Muscle of leg (tissue), 3 donors: ENCODE measurements at regions not wholly inside any gene's neighbourhood (a gene's known extent, or its start where the extent isn't known, plus 50 kb on each side); places are given as distances from the start of the nearest gene placed in this dataset.
"Not testable (repeated sequence)": the region's sequence is repeated elsewhere in the genome, so short reads cannot be mapped to it uniquely, and the experiment has no call there.

Experiments used
- DNase-seq: peaks from one replicate; pipeline ENCODE4 v3.0.0; 2013
- H3K27ac ChIP-seq: one replicate; pipeline ENCODE4 v1.5.1; 2013; ENCODE audit warnings: mild to moderate bottlenecking, low read length, control low read depth
- H3K27me3 ChIP-seq: one replicate; pipeline ENCODE4 v1.6.1; 2013; ENCODE audit warnings: low read length; ENCODE audit not compliant: control insufficient read depth, insufficient read depth
- H3K36me3 ChIP-seq: one replicate; pipeline ENCODE4 v1.6.1; 2013; ENCODE audit warnings: low read length; ENCODE audit not compliant: control insufficient read depth, insufficient read depth
- H3K4me1 ChIP-seq: one replicate; pipeline ENCODE4 v1.6.1; 2013; ENCODE audit warnings: low read length; ENCODE audit not compliant: control insufficient read depth, insufficient read depth
- H3K4me3 ChIP-seq: one replicate; pipeline ENCODE4 v1.5.1; 2013; ENCODE audit warnings: low read length, control low read depth
- H3K9me3 ChIP-seq: replicated peaks from 2 replicates; pipeline ENCODE4 v1.6.1; 2013; ENCODE audit warnings: low read depth, low read length; ENCODE audit not compliant: control insufficient read depth
- WGBS: methylation state at CpG from one replicate; pipeline ENCODE4 v1.1.5; 2013; ENCODE audit warnings: missing lambda C conversion rate; ENCODE audit not compliant: insufficient coverage; 5-methylcytosine and 5-hydroxymethylcytosine counted together

DNA sequence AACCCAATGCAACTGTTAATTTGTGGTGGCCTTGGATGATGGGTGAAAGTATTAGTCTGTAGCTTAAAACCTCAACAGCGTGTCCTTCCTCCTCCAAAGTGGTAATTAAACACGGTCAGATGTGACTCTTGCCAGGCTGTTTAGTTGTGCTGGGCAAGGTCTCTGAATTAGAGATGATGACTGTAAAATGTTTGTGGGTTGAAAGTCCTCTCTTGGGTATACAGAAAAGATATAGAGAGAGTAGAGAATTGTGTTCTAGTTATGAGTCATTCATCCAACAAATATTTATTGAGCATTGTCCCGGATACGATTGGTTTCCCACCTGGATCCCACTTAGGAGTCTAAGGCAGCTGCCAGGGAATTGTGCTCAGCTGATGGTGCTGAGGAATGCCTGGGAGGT is 343.7 kb downstream of the NPIPA7 start:
- not testable (repeated sequence) for H3K36me3 ChIP-seq, H3K27me3 ChIP-seq, DNase-seq, H3K9me3 ChIP-seq, H3K4me3 ChIP-seq, H3K4me1 ChIP-seq, H3K27ac ChIP-seq
- WGBS = no CpG with 5 or more reads among the region's 4 CpGs

GRCh38 chr16:16723819-16724519 is 345.0 kb downstream of the NPIPA7 start:
- H3K4me1 ChIP-seq, H3K4me3 ChIP-seq, H3K27me3 ChIP-seq, H3K27ac ChIP-seq, DNase-seq, H3K9me3 ChIP-seq, H3K36me3 ChIP-seq: not testable (repeated sequence)
- no CpG with 5 or more reads among the region's 6 CpGs for WGBS

DNA sequence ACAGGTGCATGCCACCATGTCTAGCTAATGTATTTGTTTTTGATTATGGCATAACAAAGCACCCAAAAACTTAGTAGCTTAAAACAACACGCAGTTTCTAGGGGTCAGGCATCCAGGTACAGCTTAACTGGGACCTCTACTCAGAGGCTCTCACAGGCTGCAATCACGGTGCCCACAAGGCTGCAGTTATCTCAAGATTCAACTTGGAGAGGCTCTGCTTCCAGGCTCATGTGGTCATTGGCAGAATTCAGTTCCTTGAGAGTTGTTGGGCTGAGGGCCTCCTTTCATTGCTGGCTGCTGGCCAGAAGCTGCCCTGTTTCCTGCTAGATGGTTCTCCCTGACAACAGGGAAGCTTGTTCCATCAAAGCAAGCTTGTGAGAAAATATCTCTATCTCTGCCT is 348.1 kb downstream of the NPIPA7 start:
- H3K27ac ChIP-seq, H3K4me1 ChIP-seq, H3K36me3 ChIP-seq, H3K27me3 ChIP-seq, H3K4me3 ChIP-seq, H3K9me3 ChIP-seq, DNase-seq: not testable (repeated sequence)
- no CpG with 5 or more reads among the region's 2 CpGs for WGBS

DNA sequence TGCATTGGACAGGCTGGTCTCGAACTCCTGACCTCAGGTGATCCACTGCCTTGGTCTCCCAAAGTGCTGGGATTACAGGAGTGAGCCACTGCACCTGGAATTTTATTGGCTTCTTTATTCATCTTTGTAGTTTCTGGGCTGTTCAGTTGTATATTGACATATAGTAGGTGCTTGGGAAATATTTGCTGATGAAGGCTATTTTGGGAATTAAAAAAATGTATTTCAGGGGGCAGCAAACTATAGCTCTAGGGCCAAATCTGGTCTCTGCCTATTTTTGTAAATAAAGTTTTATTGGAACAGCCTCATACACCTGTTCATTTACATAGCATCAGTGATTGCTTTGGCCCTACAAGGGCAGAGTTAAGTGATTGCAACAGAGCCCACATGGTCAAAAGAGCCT is 363.6 kb downstream of the NPIPA7 start:
- not testable (repeated sequence) for H3K4me1 ChIP-seq, H3K9me3 ChIP-seq, H3K4me3 ChIP-seq, DNase-seq, H3K27me3 ChIP-seq, H3K36me3 ChIP-seq, H3K27ac ChIP-seq
- WGBS = no CpG with 5 or more reads among the region's 1 CpG

DNA sequence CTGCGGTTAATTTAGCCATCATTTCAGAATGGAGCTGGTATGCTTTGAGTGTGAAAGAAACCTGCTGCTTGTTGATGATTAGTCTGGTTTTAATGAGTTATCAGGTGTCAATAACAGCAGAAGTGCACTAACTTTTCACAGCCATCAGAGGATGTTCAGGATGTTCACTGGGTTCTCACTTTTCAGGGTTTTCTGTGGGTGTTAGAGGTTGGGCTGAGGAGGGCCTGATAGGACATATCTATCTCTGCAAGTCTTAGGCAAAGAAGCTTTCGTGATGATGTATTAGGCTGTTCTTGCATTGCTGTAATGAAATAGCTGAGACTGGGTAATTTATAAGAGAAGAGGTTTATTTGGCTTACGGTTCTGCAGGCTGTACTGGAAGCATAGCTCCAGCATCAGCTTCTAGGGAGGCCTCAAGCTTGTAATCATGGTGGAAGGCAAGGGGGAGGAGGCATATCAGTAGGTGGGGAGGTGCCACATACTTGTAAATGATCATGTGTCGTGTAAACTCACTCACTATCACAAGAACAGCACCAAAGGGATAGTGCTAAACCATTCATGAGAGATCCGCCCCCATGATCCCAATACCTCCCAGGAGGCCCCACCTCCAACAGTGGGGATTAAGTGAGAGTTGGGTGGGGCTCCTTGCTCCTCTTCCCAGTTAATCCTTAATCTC is 376.2 kb downstream of the NPIPA7 start:
- not testable (repeated sequence) for H3K4me3 ChIP-seq, H3K4me1 ChIP-seq, H3K9me3 ChIP-seq, H3K27ac ChIP-seq, DNase-seq, H3K27me3 ChIP-seq, H3K36me3 ChIP-seq
- no CpG with 5 or more reads among the region's 5 CpGs for WGBS

DNA sequence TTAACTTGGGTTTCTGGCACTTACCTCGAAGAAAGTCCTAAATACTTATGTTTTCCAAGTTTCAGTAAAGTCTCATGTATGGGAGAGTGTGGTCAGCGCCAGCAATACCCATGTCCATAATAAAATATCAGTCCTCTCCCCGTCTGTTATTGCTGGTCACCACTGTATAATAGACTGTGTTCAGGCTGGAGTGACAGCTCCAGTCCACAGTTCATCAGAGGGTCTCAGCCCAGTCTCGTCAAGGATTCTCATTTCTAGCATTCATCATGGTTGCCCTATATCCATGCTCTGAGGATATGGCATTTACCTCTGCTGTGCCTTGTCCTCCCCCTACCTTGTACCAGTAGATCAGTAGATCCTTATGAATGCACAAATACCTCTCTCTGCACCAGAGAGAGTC is 384.5 kb downstream of the NPIPA7 start:
- no peaks in the 10 kb centered on the region for H3K9me3 ChIP-seq
- H3K4me1 ChIP-seq = no peaks in the 10 kb centered on the region
- H3K27me3 ChIP-seq = no peaks in the 10 kb centered on the region
- no peak for DNase-seq
- WGBS = 90% methylated on average over 2 of the region's 4 CpGs
- no peak overlapping the region for H3K27ac ChIP-seq
- H3K36me3 ChIP-seq = no peaks in the 10 kb centered on the region
- H3K4me3 ChIP-seq = no peak overlapping the region

- DNase-seq, H3K9me3 ChIP-seq, H3K27ac ChIP-seq, H3K36me3 ChIP-seq, H3K4me1 ChIP-seq, H3K27me3 ChIP-seq, H3K4me3 ChIP-seq: not testable (repeated sequence)
- no CpG with 5 or more reads among the region's 1 CpG for WGBS
Measured at GRCh38 chr16:16770717-16771116, 391.8 kb downstream of the NPIPA7 start.

- H3K36me3 ChIP-seq = no peaks in the 10 kb centered on the region
- no peak overlapping the region for H3K27ac ChIP-seq
- no peaks in the 10 kb centered on the region for H3K9me3 ChIP-seq
- H3K4me1 ChIP-seq = no peaks in the 10 kb centered on the region
- no peak for DNase-seq
- no peak overlapping the region for H3K4me3 ChIP-seq
- WGBS = 40% methylated on average over 1 of the region's 5 CpGs
- no peaks in the 10 kb centered on the region for H3K27me3 ChIP-seq
Measured at GRCh38 chr16:16774389-16774788, 395.4 kb downstream of the NPIPA7 start.

DNA sequence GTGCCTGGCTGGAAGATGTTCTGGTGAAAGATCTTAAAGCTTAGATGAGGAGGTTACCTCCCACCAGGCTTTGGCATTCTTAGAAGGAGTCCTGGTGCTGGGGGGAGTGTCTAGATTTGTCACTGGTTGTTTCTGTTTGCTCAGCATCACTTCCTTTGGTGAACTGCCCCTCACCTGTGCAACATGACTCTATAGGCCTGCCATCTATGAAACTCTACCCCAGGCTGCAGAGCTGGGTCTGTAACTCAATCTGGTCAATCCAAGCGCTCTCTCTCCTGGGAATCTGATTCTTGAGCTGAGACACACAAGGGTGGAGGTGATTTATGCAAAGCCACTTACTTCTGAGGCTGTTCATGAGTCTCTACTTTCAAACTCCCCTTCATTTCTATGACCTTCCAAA is 399.4 kb downstream of the NPIPA7 start:
- no peaks in the 10 kb centered on the region for H3K27me3 ChIP-seq
- H3K4me1 ChIP-seq = no peaks in the 10 kb centered on the region
- DNase-seq = no peak
- WGBS = no CpG with 5 or more reads among the region's 1 CpG
- no peak overlapping the region for H3K27ac ChIP-seq
- no peak overlapping the region for H3K4me3 ChIP-seq
- H3K36me3 ChIP-seq = no peaks in the 10 kb centered on the region
- H3K9me3 ChIP-seq = no peaks in the 10 kb centered on the region

- Histone ChIP-seq H3K4me1 (no peaks in the 10 kb centered on the region), H3K9me3 (no peaks in the 10 kb centered on the region), H3K27me3 (no peaks in the 10 kb centered on the region), H3K4me3 (no peak overlapping the region), H3K36me3 (no peaks in the 10 kb centered on the region), H3K27ac (no peak overlapping the region)
- DNase-seq = no peak
- 10% methylated on average over 2 of the region's 4 CpGs for WGBS
Measured at GRCh38 chr16:16780588-16780987, 401.6 kb downstream of the NPIPA7 start.

DNA sequence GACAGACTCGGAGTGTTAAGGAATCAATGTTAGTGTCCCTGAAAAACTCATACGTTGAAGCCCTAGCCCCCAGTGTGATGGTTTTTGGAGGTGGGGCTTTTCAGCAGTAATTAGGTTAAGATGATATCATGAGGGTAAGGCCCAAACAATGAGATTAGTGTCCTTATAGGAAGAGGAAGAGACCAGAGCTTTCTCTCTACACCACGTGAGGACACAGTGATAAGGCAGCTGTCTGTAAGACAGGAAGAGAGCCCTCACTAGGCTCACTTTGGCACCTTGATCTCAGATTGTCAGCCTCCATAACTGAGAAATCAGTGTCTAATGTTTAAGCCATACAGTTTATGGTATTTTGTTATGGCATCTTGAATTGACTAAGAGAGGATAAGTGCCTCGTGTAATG is 403.2 kb downstream of the NPIPA7 start:
- WGBS = 70% methylated on average over 2 of the region's 4 CpGs
- Histone ChIP-seq H3K27ac (no peak overlapping the region), H3K9me3 (no peaks in the 10 kb centered on the region), H3K4me3 (no peak overlapping the region), H3K27me3 (no peaks in the 10 kb centered on the region), H3K36me3 (no peaks in the 10 kb centered on the region), H3K4me1 (no peaks in the 10 kb centered on the region)
- no peak for DNase-seq
